ENCODE measurements at regions not wholly inside any gene's neighbourhood (a gene's known extent, or its start where the extent isn't known, plus 50 kb on each side); places are given as distances from the start of the nearest gene placed in this dataset.
A peak's percentile ranks its signal among the peaks of the same experiment; 100 is the strongest.

DNA sequence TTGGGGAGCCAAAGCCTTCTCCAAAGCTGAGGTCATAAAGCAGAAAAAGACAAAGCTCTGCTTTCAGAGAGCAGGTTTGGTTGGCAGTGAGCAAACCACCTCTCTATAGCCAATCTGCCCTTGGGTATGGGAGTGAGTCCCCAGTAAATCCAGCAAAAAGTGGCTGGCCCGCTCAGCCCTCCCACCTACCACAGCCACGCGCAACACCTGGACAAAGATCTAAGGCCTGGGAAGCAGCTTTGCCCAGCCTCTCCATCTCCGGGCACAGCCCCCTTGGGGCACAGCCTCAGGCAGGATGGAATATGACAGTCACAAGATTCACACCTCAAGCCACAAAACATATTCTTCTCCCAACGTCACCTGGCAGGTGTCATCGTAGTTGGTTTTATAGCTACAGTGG is 211.7 kb upstream of the EEA1 start:
- no peak for TF ChIP-seq CTCF (IDR thresholded peaks at IDR 0.05; ENCODE audit: low read depth, low read length, missing control alignments)
- H3K4me3 ChIP-seq (replicated peaks; ENCODE audit: low read depth, low read length), result no peak overlapping the region
- DNase-seq (ENCODE audit: extremely low read depth, low read depth), result no peak

- no peak overlapping the region for H3K4me3 ChIP-seq (replicated peaks; ENCODE audit: low read depth, low read length)
- no peak for TF ChIP-seq CTCF (IDR thresholded peaks at IDR 0.05; ENCODE audit: low read depth, low read length, missing control alignments)
- no peak for DNase-seq (ENCODE audit: extremely low read depth, low read depth)
Measured at GRCh38 chr12:93142881-93143280, 213.8 kb upstream of the EEA1 start.

DNA sequence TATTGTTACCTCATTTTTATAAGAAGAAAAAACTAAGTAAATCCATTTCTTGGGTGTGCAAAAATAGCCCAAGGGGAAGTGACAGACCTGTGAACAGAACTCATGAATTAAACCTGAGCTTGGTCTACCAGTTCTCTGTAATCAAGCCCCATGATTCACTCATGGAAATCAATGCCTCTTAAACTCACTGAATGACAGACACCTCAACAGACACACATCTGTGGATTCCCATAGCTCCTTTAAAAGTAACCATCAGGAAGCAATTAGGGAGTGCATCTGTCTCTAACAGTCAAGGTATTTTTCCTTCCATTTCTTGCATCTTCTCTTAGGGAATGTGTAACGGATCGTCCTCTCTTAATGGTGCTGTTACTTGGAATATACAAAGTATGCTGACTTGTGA is 215.0 kb upstream of the EEA1 start:
- peak; percentile 51 for DNase-seq (ENCODE audit: extremely low read depth, low read depth)
- H3K4me3 ChIP-seq (replicated peaks; ENCODE audit: low read depth, low read length), result no peak overlapping the region
- no peak for TF ChIP-seq CTCF (IDR thresholded peaks at IDR 0.05; ENCODE audit: low read depth, low read length, missing control alignments)

DNA sequence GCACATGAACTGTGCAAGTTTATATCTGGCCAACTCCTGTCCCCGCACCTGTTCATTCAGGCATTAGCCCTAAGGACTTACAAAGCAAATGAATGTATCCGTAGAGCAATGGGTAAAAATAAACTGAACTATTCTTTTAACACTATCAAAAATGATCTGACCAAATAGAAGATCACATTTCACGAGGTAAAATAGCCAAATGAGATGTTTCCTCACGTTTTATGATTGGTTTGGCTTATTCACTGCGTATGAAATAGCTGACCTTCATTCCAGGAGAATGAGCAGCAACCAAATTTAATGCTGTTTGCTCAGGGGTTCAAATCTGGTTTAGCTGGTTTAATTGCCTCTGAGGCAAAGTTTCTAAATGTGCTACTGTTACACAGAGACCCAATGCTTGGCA is 216.0 kb upstream of the EEA1 start:
- no peak for DNase-seq (ENCODE audit: extremely low read depth, low read depth)
- H3K4me3 ChIP-seq (replicated peaks; ENCODE audit: low read depth, low read length), result no peak overlapping the region
- no peak for TF ChIP-seq CTCF (IDR thresholded peaks at IDR 0.05; ENCODE audit: low read depth, low read length, missing control alignments)

GRCh38 chr12:93146263-93146939 is 217.3 kb upstream of the EEA1 start:
- H3K4me3 ChIP-seq (replicated peaks; ENCODE audit: low read depth, low read length), result no peak overlapping the region
- DNase-seq (ENCODE audit: extremely low read depth, low read depth), result peak; percentile 53
- no peak for TF ChIP-seq CTCF (IDR thresholded peaks at IDR 0.05; ENCODE audit: low read depth, low read length, missing control alignments)

- DNase-seq (ENCODE audit: extremely low read depth, low read depth), result no peak
- no peak for TF ChIP-seq CTCF (IDR thresholded peaks at IDR 0.05; ENCODE audit: low read depth, low read length, missing control alignments)
- H3K4me3 ChIP-seq (replicated peaks; ENCODE audit: low read depth, low read length), result no peak overlapping the region
Measured at GRCh38 chr12:93146970-93147369, 217.9 kb upstream of the EEA1 start.

GRCh38 chr12:93148412-93148811 is 219.3 kb upstream of the EEA1 start:
- DNase-seq (ENCODE audit: extremely low read depth, low read depth), result no peak
- H3K4me3 ChIP-seq (replicated peaks; ENCODE audit: low read depth, low read length), result no peak overlapping the region

More at GRCh38 chr12:93148412-93148811, 219.3 kb upstream of the EEA1 start:
- no peak for TF ChIP-seq CTCF (IDR thresholded peaks at IDR 0.05; ENCODE audit: low read depth, low read length, missing control alignments)

Data from HFF-Myc (cell line).